Mesendoderm (in vitro differentiated cells): ENCODE measurements at regions not wholly inside any gene's neighbourhood (a gene's known extent, or its start where the extent isn't known, plus 50 kb on each side); places are given as distances from the start of the nearest gene placed in this dataset.
"Not testable (repeated sequence)": the region's sequence is repeated elsewhere in the genome, so short reads cannot be mapped to it uniquely, and the experiment has no call there.

Source experiments
- DNase-seq: peaks from one replicate; pipeline ENCODE4 v3.0.0; 2013
- H2AK5ac ChIP-seq: 2 replicates; pipeline ENCODE4 v1.6.1; 2013; ENCODE audit warnings: low read length, inconsistent platforms
- H2BK120ac ChIP-seq: 2 replicates; pipeline ENCODE4 v1.6.1; 2013; ENCODE audit warnings: low read depth, mild to moderate bottlenecking, low read length, moderate library complexity, mixed read lengths
- H2BK15ac ChIP-seq: replicated peaks from 2 replicates; pipeline ENCODE4 v1.6.1; 2013; ENCODE audit warnings: low read depth, mild to moderate bottlenecking, moderate library complexity
- H2BK5ac ChIP-seq: 2 replicates; pipeline ENCODE4 v1.6.1; 2013; ENCODE audit warnings: low read length, inconsistent platforms
- H3K18ac ChIP-seq: 2 replicates; pipeline ENCODE4 v1.6.1; 2013; ENCODE audit warnings: mild to moderate bottlenecking, low read length, mixed read lengths
- H3K23ac ChIP-seq: one replicate; pipeline ENCODE4 v1.6.1; 2013; ENCODE audit warnings: low read length
- H3K27ac ChIP-seq: 2 replicates; pipeline ENCODE4 v1.5.1; 2013; ENCODE audit warnings: low read depth, mild to moderate bottlenecking, inconsistent platforms, low read length, moderate library complexity
- H3K27me3 ChIP-seq: 2 replicates; pipeline ENCODE4 v1.6.1; 2013; ENCODE audit warnings: low read length, control low read depth, mild to moderate bottlenecking, inconsistent platforms; ENCODE audit not compliant: insufficient read depth, poor library complexity
- H3K36me3 ChIP-seq: 2 replicates; pipeline ENCODE4 v1.6.1; 2013; ENCODE audit warnings: low read length, inconsistent platforms; ENCODE audit not compliant: control insufficient read depth, insufficient read depth
- H3K4ac ChIP-seq: one replicate; pipeline ENCODE4 v1.6.1; 2013; ENCODE audit warnings: low read depth, mild to moderate bottlenecking, low read length, moderate library complexity
- H3K4me1 ChIP-seq: 2 replicates; pipeline ENCODE4 v1.6.1; 2013; ENCODE audit warnings: low read depth, low read length, inconsistent platforms; ENCODE audit not compliant: control insufficient read depth
- H3K4me2 ChIP-seq: 2 replicates; pipeline ENCODE4 v1.6.1; 2013; ENCODE audit warnings: low read length
- H3K4me3 ChIP-seq: 2 replicates; pipeline ENCODE4 v1.5.1; 2013; ENCODE audit warnings: mild to moderate bottlenecking, low read length
- H3K56ac ChIP-seq: one replicate; pipeline ENCODE4 v1.6.1; 2013; ENCODE audit warnings: low read length
- H3K79me1 ChIP-seq: 2 replicates; pipeline ENCODE4 v1.6.1; 2013; ENCODE audit warnings: low read length, inconsistent platforms
- H3K79me2 ChIP-seq: 2 replicates; pipeline ENCODE4 v1.6.1; 2013; ENCODE audit warnings: mild to moderate bottlenecking, low read length; ENCODE audit not compliant: control insufficient read depth, insufficient read depth
- H3K9ac ChIP-seq: 2 replicates; pipeline ENCODE4 v1.6.1; 2013; ENCODE audit warnings: low read length, inconsistent platforms
- H4K5ac ChIP-seq: one replicate; pipeline ENCODE4 v1.6.1; 2013; ENCODE audit warnings: low read length
- H4K8ac ChIP-seq: one replicate; pipeline ENCODE4 v1.6.1; 2013; ENCODE audit warnings: low read depth, mild to moderate bottlenecking, control low read depth, low read length, moderate library complexity
- WGBS: extraction: QIAGEN DNeasy Blood & Tissue Kit; methylation state at CpG from one replicate; pipeline ENCODE4 v1.1.7; 2013; ENCODE audit warnings: low lambda C conversion rate, missing lambda C conversion rate; ENCODE audit not compliant: insufficient coverage; ENCODE audit errors: extremely low coverage; 5-methylcytosine and 5-hydroxymethylcytosine counted together

- H3K79me1 ChIP-seq, H3K23ac ChIP-seq, H4K5ac ChIP-seq, H2BK120ac ChIP-seq, DNase-seq, H2BK5ac ChIP-seq, H3K27me3 ChIP-seq, H3K4me1 ChIP-seq, H2BK15ac ChIP-seq, H3K36me3 ChIP-seq, H3K18ac ChIP-seq, H2AK5ac ChIP-seq, H3K9ac ChIP-seq, H3K4me3 ChIP-seq, H3K4me2 ChIP-seq, H3K27ac ChIP-seq, H3K79me2 ChIP-seq, H3K56ac ChIP-seq, H3K4ac ChIP-seq, H4K8ac ChIP-seq: not testable (repeated sequence)
- WGBS: no CpG with 5 or more reads among the region's 2 CpGs
Measured at GRCh38 chr10:4597898-4598297, 228.1 kb upstream of the AKR1E2 start.

- Histone ChIP-seq H3K79me2 (no peaks in the 10 kb centered on the region), H3K4me3 (no peak overlapping the region), H3K23ac (no peak overlapping the region), H2BK5ac (no peak overlapping the region), H4K8ac (no peak overlapping the region), H3K27me3 (no peaks in the 10 kb centered on the region), H3K4me1 (no peaks in the 10 kb centered on the region), H3K27ac (no peak overlapping the region), H2AK5ac (no peak overlapping the region), H3K56ac (no peak overlapping the region), H3K9ac (no peak overlapping the region), H3K4me2 (no peak overlapping the region), H2BK15ac (no peak overlapping the region), H3K18ac (no peak overlapping the region), H4K5ac (no peak overlapping the region), H3K4ac (no peak overlapping the region), H2BK120ac (no peak overlapping the region), H3K79me1 (no peaks in the 10 kb centered on the region), H3K36me3 (no peaks in the 10 kb centered on the region)
- no CpG with 5 or more reads among the region's 1 CpG for WGBS
- DNase-seq: no peak
Measured at GRCh38 chr10:4596951-4597350, 229.1 kb upstream of the AKR1E2 start.

GRCh38 chr10:4595719-4596319, 230.2 kb upstream of the AKR1E2 start:
- Histone ChIP-seq H3K4ac (no peak overlapping the region), H4K8ac (no peak overlapping the region), H3K79me2 (no peaks in the 10 kb centered on the region), H3K27ac (no peak overlapping the region), H2BK5ac (no peak overlapping the region), H3K23ac (no peak overlapping the region), H3K56ac (no peak overlapping the region), H3K9ac (no peak overlapping the region), H3K4me3 (no peak overlapping the region), H3K79me1 (no peaks in the 10 kb centered on the region), H3K27me3 (no peaks in the 10 kb centered on the region), H3K4me1 (no peaks in the 10 kb centered on the region), H3K18ac (no peak overlapping the region), H2BK15ac (no peak overlapping the region), H2BK120ac (no peak overlapping the region), H4K5ac (no peak overlapping the region), H2AK5ac (no peak overlapping the region), H3K4me2 (no peak overlapping the region), H3K36me3 (no peaks in the 10 kb centered on the region)
- no CpG with 5 or more reads among the region's 4 CpGs for WGBS
- DNase-seq: no peak

GRCh38 chr10:4590807-4591206, 235.2 kb upstream of the AKR1E2 start:
- Histone ChIP-seq H2AK5ac (no peak overlapping the region), H4K8ac (no peak overlapping the region), H3K9ac (no peak overlapping the region), H3K27ac (no peak overlapping the region), H2BK15ac (no peak overlapping the region), H3K79me2 (no peaks in the 10 kb centered on the region), H3K23ac (no peak overlapping the region), H2BK120ac (no peak overlapping the region), H3K36me3 (no peaks in the 10 kb centered on the region), H3K18ac (no peak overlapping the region), H3K4ac (no peak overlapping the region), H4K5ac (no peak overlapping the region), H3K4me2 (no peak overlapping the region), H3K4me3 (no peak overlapping the region), H2BK5ac (no peak overlapping the region), H3K27me3 (no peaks in the 10 kb centered on the region), H3K56ac (no peak overlapping the region), H3K4me1 (no peaks in the 10 kb centered on the region), H3K79me1 (no peaks in the 10 kb centered on the region)
- no peak for DNase-seq
- no CpG with 5 or more reads among the region's 1 CpG for WGBS

DNA sequence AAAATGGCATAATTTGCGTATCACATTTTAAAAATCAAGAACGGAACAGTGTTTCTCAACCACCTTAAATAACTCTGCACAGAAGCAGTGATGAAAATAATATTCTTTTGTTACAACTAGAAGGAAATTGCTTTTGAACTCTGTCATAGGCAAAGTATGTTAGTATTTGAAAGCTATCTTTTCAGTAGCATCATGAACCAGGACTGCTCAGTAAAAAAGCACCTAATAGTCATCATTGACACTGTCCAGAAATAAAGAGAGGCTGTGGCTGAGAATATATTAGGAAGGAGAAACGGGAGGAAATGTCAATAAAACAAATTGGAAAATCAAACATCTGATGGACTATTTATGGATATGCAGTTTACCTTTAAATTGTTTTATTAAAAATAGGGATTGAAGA, 237.2 kb upstream of the AKR1E2 start:
- no peak overlapping the region for H3K9ac ChIP-seq
- H3K36me3 ChIP-seq: no peaks in the 10 kb centered on the region
- H3K4me2 ChIP-seq: no peak overlapping the region

DNA sequence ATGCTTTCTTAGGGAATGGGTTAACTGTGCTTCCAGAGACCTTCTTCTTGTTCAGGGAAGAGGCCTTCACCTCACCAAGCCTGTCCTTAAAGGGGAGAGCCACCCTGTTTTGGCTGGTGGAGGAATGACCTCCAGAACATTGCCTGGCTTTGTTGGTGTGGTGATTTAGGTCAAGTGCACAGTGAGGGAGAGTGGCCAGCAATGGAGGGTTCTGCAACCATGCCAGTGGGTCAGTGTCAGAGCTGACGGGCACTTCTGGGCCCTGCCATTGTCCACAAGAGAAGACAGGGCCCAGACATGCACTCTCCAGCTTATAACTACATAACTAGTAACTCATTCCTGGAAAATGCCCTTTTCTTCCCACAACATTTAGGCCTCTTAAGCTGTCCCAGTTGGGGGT, 238.5 kb upstream of the AKR1E2 start:
- H3K79me2 ChIP-seq: no peaks in the 10 kb centered on the region
- H3K27ac ChIP-seq: no peak overlapping the region
- WGBS: no CpG with 5 or more reads among the region's 1 CpG
- H3K23ac ChIP-seq: no peak overlapping the region
- H2BK5ac ChIP-seq: no peak overlapping the region
- H3K79me1 ChIP-seq: no peaks in the 10 kb centered on the region
- no peak overlapping the region for H3K18ac ChIP-seq
- H3K4me2 ChIP-seq: no peak overlapping the region
- no peak overlapping the region for H2BK120ac ChIP-seq
- no peak for DNase-seq
- H3K56ac ChIP-seq: no peak overlapping the region
- no peak overlapping the region for H4K5ac ChIP-seq
- H3K27me3 ChIP-seq: no peaks in the 10 kb centered on the region
- H3K36me3 ChIP-seq: no peaks in the 10 kb centered on the region
- no peak overlapping the region for H2AK5ac ChIP-seq
- H3K4me3 ChIP-seq: no peak overlapping the region
- H3K4me1 ChIP-seq: no peaks in the 10 kb centered on the region
- no peak overlapping the region for H3K9ac ChIP-seq
- H2BK15ac ChIP-seq: no peak overlapping the region
- no peak overlapping the region for H4K8ac ChIP-seq
- no peak overlapping the region for H3K4ac ChIP-seq

More for the DNA sequence above, 237.2 kb upstream of the AKR1E2 start:
- Histone ChIP-seq H3K27ac (no peak overlapping the region), H4K8ac (no peak overlapping the region), H3K27me3 (no peaks in the 10 kb centered on the region), H4K5ac (no peak overlapping the region), H3K4me1 (no peaks in the 10 kb centered on the region), H3K56ac (no peak overlapping the region), H2AK5ac (no peak overlapping the region), H3K79me1 (no peaks in the 10 kb centered on the region), H3K4me3 (no peak overlapping the region), H2BK5ac (no peak overlapping the region), H3K79me2 (no peaks in the 10 kb centered on the region), H2BK15ac (no peak overlapping the region), H3K4ac (no peak overlapping the region), H3K18ac (no peak overlapping the region), H2BK120ac (no peak overlapping the region), H3K23ac (no peak overlapping the region)
- no peak for DNase-seq
- WGBS: no CpG with 5 or more reads among the region's 3 CpGs
